ENCODE measurements at regions not wholly inside any gene's neighbourhood (a gene's known extent, or its start where the extent isn't known, plus 50 kb on each side); places are given as distances from the start of the nearest gene placed in this dataset.

DNA sequence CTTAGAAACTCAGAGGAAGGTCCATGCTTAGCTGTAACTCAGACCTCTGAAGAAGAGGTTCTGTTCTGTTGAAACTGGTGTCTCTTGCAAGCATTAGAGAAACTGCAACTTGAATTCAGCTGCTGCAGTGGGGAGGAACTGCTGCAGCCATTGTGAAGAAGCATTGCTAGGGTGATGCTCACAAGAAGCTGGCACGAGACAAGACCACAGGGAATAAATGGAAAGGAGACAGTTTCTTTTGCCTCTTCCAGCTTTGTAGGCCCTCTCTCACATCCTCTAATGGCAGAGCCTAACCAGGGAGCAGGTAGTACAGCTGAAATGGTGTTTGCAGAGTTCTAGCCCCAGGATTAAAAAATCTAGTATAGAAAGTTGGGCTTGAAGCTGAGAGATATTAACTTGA is 148.0 kb upstream of the DMAC1 start (continued):
- TF ChIP-seq HOXA9 (CRISPR knock-in tag; IDR thresholded peaks at IDR 0.05; ENCODE audit: borderline replicate concordance): no peak

DNA sequence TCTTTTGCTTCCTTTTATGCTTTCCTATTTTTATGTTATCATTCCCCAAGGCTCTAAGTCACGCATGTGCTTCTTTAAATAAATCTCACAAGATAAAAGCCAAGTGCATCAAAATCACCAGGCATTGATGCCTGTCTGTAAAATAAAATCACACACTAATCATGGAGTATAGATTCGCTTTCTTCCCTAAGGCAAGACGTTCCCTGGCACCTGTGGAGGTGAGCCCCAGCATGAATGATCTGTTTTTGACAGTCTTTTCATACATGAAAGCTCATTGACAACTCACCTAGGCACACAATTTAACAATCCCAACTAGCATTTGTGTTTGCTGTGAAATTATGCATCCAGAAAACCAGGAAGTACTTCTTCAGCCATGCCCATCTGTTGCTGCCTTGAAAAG is 146.9 kb upstream of the DMAC1 start:
- intact Hi-C loops (cut with micrococcal nuclease; ENCODE audit: unreplicated experiment): no loop called here
- WGBS (ENCODE audit: low lambda C conversion rate): 0% methylated on average over 3 of the region's 3 CpGs
- Histone ChIP-seq H2AFZ (ENCODE audit: low read length) (no peak overlapping the region), H3K4me3 (replicated peaks in 1 of 3; ENCODE audit: insufficient read depth in 1 of 3, low read depth in 2 of 3, low read length in 3 of 3) (no peak overlapping the region), H3K27me3 (ENCODE audit: control insufficient read depth in 1 of 2, insufficient read depth in 2 of 2, low read length in 2 of 2) (no peaks in the 10 kb centered on the region), H3K36me3 (replicated peaks in 1 of 2; ENCODE audit: control insufficient read depth in 1 of 2, insufficient read depth in 2 of 2, low read length in 2 of 2) (no peaks in the 10 kb centered on the region), H3K9me3 (ENCODE audit: low read length) (no peaks in the 10 kb centered on the region; the same call in 1 of the 2 replicates), H3K4me2 (ENCODE audit: low read depth, low read length) (no peak overlapping the region), H3K9ac (ENCODE audit: insufficient read depth, low read depth, low read length) (no peak overlapping the region), H4K20me1 (ENCODE audit: insufficient read depth, low read length) (no peaks in the 10 kb centered on the region), H3K79me2 (ENCODE audit: insufficient read depth, low read length) (no peaks in the 10 kb centered on the region), H3K4me1 (ENCODE audit: insufficient read depth, low read length) (no peaks in the 10 kb centered on the region), H3K27ac (ENCODE audit: extremely low read length, insufficient read depth, low read length) (no peak overlapping the region)
- ChIA-PET POLR2A (no interaction called here), CTCF (ENCODE audit: low intra/inter-chr PET ratio, low total read pairs) (no interaction called here)
- no TSS peak for BruUV-seq (replicated peaks)
- in situ Hi-C loops (cut with HindIII; ENCODE audit: extremely low pct_ligation_motif_present, low pct_unique_long_range_greater_than_20kb): no loop called here
- TF ChIP-seq PHF20 (CRISPR knock-in tag; IDR thresholded peaks at IDR 0.05): no peak
- no peak for TF ChIP-seq ZKSCAN8 (CRISPR knock-in tag; IDR thresholded peaks at IDR 0.05; ENCODE audit: borderline replicate concordance)
- TF ChIP-seq ISL2 (CRISPR knock-in tag; IDR thresholded peaks at IDR 0.05): no peak
- no peak for TF ChIP-seq ZNF143 (CRISPR knock-in tag; IDR thresholded peaks at IDR 0.05)
- TF ChIP-seq ZNF101 (CRISPR knock-in tag; IDR thresholded peaks at IDR 0.05; ENCODE audit: borderline replicate concordance, low read depth): no peak
- no peak for TF ChIP-seq CENPX (CRISPR knock-in tag; IDR thresholded peaks at IDR 0.05)
- TF ChIP-seq, protein P1, sequence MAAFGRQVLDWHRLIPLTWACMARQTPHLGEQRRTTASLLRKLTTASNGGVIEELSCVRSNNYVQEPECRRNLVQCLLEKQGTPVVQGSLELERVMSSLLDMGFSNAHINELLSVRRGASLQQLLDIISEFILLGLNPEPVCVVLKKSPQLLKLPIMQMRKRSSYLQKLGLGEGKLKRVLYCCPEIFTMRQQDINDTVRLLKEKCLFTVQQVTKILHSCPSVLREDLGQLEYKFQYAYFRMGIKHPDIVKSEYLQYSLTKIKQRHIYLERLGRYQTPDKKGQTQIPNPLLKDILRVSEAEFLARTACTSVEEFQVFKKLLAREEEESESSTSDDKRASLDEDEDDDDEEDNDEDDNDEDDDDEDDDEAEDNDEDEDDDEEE (CRISPR knock-in tag; IDR thresholded peaks at IDR 0.05): no peak
- TF ChIP-seq ZNF557 (CRISPR knock-in tag; IDR thresholded peaks at IDR 0.05): no peak
- no peak for TF ChIP-seq ZBTB21 (CRISPR knock-in tag; IDR thresholded peaks at IDR 0.05)
- no peak for TF ChIP-seq MYC (CRISPR knock-in tag; IDR thresholded peaks at IDR 0.05; ENCODE audit: borderline replicate concordance)
- no peak for TF ChIP-seq CHD4 (IDR thresholded peaks at IDR 0.05; ENCODE audit: borderline replicate concordance, low read length)
- no peak for TF ChIP-seq GATA4 (IDR thresholded peaks at IDR 0.05; ENCODE audit: borderline replicate concordance, low read depth)
- no peak for TF ChIP-seq ISX (CRISPR knock-in tag; conservative IDR thresholded peaks at IDR 0.05)
- no peak for TF ChIP-seq ZNF562 (CRISPR knock-in tag; IDR thresholded peaks at IDR 0.05; ENCODE audit: borderline replicate concordance)
- no peak for TF ChIP-seq ZNF550 (CRISPR knock-in tag; IDR thresholded peaks at IDR 0.05; ENCODE audit: borderline replicate concordance)
- no peak for TF ChIP-seq ZNF775 (CRISPR knock-in tag; IDR thresholded peaks at IDR 0.05; ENCODE audit: borderline replicate concordance)
- no peak for TF ChIP-seq ZNF530 (CRISPR knock-in tag; IDR thresholded peaks at IDR 0.05; ENCODE audit: low read depth)
- ATAC-seq (no peak), FAIRE-seq (no peak), DNase-seq (ENCODE audit: low spot score) (no peak)
